HTR-8/SVneo (cell line): ENCODE measurements at regions not wholly inside any gene's neighbourhood (a gene's known extent, or its start where the extent isn't known, plus 50 kb on each side); places are given as distances from the start of the nearest gene placed in this dataset.
"Not testable (repeated sequence)": the region's sequence is repeated elsewhere in the genome, so short reads cannot be mapped to it uniquely, and the experiment has no call there.

Source experiments
- DNase-seq: peaks from one replicate; pipeline ENCODE4 v3.0.0; 2011; ENCODE audit warnings: low spot score, mixed read lengths; ENCODE audit not compliant: insufficient read length
- FAIRE-seq: peaks from 2 replicates; lab custom pipeline; 2011; peaks lifted over from hg19 to GRCh38; lab: Jason Lieb, UNC

DNA sequence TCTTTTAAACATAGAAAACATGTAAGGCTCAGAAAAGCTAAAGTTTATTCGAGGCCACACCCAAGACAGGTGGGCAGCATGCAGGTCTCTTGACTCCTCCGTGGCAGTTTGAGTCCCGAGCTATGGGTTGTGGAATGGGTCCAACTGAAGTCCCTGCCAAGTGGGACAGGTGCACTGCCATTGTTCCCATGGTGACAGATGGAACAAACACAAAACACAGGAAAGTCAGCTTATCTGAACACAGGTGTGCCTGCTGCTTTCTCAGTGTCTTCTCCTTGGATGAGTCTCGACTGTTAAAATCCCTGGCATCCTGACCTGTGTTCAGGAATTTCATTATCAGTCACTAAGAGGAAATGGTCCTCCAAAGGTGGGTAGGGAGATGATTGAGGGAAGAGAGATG lies 99.0 kb upstream of the RAB4A start:
- FAIRE-seq, result no peak

GRCh38 chr1:229173491-229174476 lies 97.1 kb upstream of the RAB4A start:
- FAIRE-seq, result peak; percentile 9
- DNase-seq, result not testable (repeated sequence)

More for the DNA sequence above, 99.0 kb upstream of the RAB4A start:
- no peak for DNase-seq

DNA sequence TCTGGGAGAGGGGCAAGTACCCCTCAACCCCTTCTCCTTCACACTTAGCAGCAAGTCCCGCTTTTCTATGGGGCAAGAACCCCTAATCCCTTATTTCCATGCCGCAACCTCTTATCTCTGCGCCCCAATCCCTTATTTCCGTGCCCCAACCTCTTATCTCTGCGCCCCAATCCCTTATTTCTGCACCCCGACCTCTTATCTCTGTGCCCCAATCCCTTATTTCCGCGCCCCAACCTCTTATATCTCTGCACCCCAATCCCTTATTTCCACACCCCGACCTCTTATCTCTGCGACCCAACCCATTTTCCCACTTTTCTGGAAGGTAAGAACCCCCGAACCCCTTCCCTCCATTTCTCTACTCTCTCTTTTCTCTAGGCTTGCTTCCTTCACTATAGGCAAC lies 95.6 kb upstream of the RAB4A start:
- not testable (repeated sequence) for FAIRE-seq, DNase-seq

DNA sequence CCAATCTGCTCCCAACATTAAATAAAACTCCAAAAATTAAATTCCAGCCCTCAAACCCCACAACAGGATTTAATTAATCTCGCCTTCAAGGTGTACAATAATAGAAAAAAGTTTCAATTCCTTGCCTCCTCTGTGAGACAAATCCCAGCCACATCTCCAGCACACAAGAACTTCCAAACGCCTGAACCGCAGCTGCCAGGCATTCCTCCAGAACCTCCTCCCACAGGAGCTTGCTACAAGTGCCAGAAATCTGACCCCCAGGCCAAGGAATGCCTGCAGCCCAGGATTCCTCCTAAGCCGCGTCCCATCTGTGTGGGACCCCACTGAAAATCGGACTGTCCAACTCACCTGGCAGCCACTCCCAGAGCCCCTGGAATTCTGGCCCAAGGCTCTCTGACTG lies 94.5 kb upstream of the RAB4A start:
- not testable (repeated sequence) for DNase-seq, FAIRE-seq

- DNase-seq (no peak), FAIRE-seq (no peak)
Measured at GRCh38 chr1:229180161-229180560, 90.8 kb upstream of the RAB4A start.

DNA sequence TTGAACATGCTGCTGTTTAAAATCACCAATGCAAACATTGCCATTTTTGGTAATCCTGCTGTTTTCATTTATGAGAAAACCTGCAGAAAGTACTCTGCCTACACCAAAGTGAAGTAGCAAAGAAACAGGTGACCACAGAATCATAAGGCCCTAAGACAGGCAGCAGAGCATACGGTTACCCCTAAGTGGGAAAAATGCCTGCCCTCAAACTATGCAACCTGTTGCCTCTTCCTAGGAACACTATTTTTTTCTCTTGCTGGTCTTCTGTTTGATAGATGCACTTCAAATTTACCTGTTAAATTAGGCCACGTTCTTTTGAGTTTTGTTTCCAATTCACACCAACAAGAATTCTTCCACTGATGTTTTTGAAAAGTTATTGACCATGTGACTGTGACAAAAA lies 89.5 kb upstream of the RAB4A start:
- DNase-seq, result no peak
- no peak for FAIRE-seq

DNA sequence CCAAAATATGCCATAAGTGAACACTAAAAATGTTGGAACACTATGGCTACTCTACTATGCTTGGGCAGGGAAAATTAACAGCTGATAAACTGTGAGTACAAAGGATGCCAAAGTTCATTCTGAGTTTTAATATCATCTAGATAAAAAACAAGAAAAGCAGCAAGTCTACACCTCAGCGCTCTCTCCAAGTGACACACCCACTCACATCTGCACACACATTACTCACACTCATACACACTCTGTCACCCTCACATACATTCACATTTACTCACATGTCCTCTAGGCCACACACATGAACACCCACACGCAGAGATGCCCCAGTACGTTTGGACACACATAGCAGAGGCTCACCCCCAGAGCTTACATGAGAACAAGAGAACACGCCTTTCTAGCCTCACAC lies 87.3 kb upstream of the RAB4A start:
- FAIRE-seq, result no peak
- DNase-seq, result no peak

- FAIRE-seq (no peak), DNase-seq (no peak)
Measured at GRCh38 chr1:229184066-229184465, 86.8 kb upstream of the RAB4A start.

- FAIRE-seq, result no peak
- DNase-seq, result no peak
Measured at GRCh38 chr1:229185963-229186362, 84.9 kb upstream of the RAB4A start.

DNA sequence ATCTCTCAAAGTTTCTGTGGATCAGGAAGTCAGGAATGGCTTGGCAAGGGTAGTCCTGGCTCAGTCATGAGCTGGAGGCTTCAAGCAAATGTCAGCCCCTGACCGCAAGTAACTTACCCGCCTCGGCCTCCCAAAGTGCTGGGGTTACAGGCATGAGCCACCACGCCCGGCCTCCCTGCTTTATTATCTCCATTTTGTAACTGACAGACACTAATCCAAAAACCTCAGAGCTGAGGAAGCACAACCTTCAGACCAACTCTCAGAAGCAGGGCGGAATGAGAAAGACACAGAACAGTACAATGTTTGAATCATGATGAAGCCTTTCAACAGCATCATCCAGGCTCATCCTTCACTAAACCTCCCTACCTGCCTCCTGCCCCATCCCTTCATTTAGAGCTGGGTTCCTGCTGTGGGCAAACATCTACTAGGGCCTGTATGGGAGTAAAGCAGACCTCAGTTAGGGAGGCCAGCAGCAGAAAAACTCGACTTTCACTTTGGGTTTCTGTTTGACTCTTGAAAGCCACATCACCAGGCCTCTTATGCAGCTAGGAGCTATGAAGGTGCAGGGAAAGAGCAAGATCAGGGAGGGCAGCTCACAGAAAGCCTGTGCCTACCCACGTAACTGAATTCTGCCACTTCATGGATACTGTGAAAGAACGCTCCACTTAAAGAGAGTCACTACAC lies 84.4 kb upstream of the RAB4A start:
- no peak for FAIRE-seq
- no peak for DNase-seq

GRCh38 chr1:229190057-229190575 lies 80.8 kb upstream of the RAB4A start:
- FAIRE-seq (no peak), DNase-seq (no peak)

GRCh38 chr1:229191066-229191674 lies 79.7 kb upstream of the RAB4A start:
- no peak for FAIRE-seq

GRCh38 chr1:229192031-229192430 lies 78.9 kb upstream of the RAB4A start:
- FAIRE-seq (no peak), DNase-seq (peak; percentile 26)

More at GRCh38 chr1:229191066-229191674, 79.7 kb upstream of the RAB4A start:
- no peak for DNase-seq

DNA sequence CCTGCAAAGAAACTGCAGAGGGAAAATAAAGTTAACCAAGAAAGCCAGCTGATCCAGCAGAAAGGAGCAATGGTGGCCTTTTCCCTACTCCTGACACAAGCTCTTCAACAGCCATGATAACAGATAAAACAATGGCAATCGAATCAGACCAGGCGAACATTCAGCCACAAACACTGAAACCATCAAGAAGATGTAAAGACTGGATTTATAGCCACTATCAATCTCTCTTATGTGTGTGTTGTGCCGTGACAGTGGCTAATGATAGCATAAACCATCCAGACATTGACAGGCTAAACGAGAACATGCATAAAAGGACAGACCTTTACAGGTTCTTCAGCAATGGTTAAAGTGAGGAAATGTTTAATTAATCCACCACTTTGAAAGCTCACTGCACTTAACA lies 78.1 kb upstream of the RAB4A start:
- DNase-seq (no peak), FAIRE-seq (no peak)

DNA sequence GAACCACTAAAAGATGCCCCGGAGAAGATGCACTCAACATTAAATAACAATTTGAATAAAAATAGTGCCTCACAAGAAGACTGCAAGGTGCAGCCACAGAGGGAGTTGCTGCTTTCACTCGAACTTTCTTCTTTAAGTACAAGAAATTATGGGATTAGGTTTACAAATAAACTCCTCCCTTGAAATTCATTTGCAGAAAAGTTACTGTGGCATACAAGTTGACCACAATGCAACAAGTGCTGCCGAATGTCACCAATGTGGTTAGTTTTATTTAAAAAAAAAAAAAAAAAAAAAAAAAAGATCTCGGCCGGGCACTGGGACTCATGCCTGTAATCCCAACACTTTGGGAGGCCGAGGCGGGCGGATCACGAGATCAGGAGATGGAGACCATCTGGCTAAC lies 76.8 kb upstream of the RAB4A start:
- no peak for FAIRE-seq
- no peak for DNase-seq

DNA sequence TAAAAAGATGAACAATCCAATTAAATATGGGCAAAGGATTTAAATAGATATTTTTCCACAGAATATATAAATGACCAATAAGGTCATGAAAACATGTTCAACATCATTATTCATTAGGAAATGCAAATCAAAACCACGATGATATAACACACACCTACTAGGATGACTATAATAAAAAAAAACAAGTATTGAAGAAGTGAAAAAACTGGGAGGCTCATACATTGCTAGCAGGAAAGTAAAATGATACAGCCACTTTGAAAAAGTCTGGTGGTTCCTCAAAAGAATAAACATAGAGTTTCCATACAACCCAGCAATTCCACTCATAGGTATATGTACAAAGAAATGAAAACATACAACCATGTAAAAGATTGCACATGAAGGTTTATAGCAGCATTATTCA lies 75.7 kb upstream of the RAB4A start:
- no peak for FAIRE-seq
- DNase-seq, result no peak

- no peak for DNase-seq
- no peak for FAIRE-seq
Measured at GRCh38 chr1:229196404-229197264, 74.3 kb upstream of the RAB4A start.

DNA sequence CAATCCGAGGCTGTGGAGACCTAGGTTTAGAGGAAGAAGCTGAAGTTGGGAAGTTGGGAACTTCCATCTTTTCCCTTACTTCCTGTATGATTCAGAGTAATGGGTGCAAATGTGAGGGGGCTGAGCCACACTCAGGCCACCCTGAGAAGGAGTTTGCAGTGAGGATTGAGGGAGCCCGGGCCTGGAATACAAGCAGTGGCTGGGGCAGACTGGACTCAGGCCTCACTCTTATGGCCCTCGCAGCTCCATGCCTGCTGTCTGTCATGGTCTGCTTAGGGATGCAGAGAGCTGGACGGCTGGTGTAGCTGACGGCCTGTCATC lies 73.7 kb upstream of the RAB4A start:
- DNase-seq, result no peak
- no peak for FAIRE-seq

GRCh38 chr1:229199261-229200243 lies 71.4 kb upstream of the RAB4A start:
- DNase-seq, result no peak
- no peak for FAIRE-seq
